Immature natural killer cell (primary cell): ENCODE measurements at regions not wholly inside any gene's neighbourhood (a gene's known extent, or its start where the extent isn't known, plus 50 kb on each side); places are given as distances from the start of the nearest gene placed in this dataset.
"Not testable (repeated sequence)": the region's sequence is repeated elsewhere in the genome, so short reads cannot be mapped to it uniquely, and the experiment has no call there.

Experiments
- DNase-seq, 3 donors: peaks; one replicate each; pipeline ENCODE4 v3.0.0; 2022; ENCODE audit warnings: mixed read lengths in 1 of 3
- H3K27ac Mint-ChIP-seq, 6 donors: one replicate each; pipeline ENCODE4 v1.8.0; 2020; ENCODE audit warnings: mixed read lengths in 6 of 6, mild to moderate bottlenecking in 5 of 6, inconsistent platforms in 4 of 6, moderate library complexity in 3 of 6
- H3K27me3 Mint-ChIP-seq, 3 donors: one replicate each; pipeline ENCODE4 v1.8.0; 2020 to 2021; ENCODE audit warnings: low read depth in 3 of 3, mild to moderate bottlenecking in 3 of 3, mixed read lengths in 3 of 3, moderate library complexity in 3 of 3, inconsistent platforms in 1 of 3
- H3K36me3 Mint-ChIP-seq, 3 donors: one replicate each; pipeline ENCODE4 v1.8.0; 2020; ENCODE audit warnings: mixed read lengths in 3 of 3, inconsistent platforms in 2 of 3, mild to moderate bottlenecking in 2 of 3
- H3K4me1 Mint-ChIP-seq, 2 donors: one replicate each; pipeline ENCODE4 v1.8.0; 2020; ENCODE audit warnings: inconsistent platforms in 2 of 2, mild to moderate bottlenecking in 2 of 2, mixed read lengths in 2 of 2, moderate library complexity in 1 of 2
- H3K4me3 Mint-ChIP-seq, 5 donors: one replicate each; pipeline ENCODE4 v1.8.0; 2020; ENCODE audit warnings: mild to moderate bottlenecking in 5 of 5, mixed read lengths in 5 of 5, inconsistent platforms in 3 of 5, moderate library complexity in 3 of 5
- H3K9me3 Mint-ChIP-seq, 6 donors: one replicate each; pipeline ENCODE4 v1.8.0; 2020; ENCODE audit warnings: mild to moderate bottlenecking in 6 of 6, mixed read lengths in 6 of 6, inconsistent platforms in 4 of 6, moderate library complexity in 3 of 6

DNA sequence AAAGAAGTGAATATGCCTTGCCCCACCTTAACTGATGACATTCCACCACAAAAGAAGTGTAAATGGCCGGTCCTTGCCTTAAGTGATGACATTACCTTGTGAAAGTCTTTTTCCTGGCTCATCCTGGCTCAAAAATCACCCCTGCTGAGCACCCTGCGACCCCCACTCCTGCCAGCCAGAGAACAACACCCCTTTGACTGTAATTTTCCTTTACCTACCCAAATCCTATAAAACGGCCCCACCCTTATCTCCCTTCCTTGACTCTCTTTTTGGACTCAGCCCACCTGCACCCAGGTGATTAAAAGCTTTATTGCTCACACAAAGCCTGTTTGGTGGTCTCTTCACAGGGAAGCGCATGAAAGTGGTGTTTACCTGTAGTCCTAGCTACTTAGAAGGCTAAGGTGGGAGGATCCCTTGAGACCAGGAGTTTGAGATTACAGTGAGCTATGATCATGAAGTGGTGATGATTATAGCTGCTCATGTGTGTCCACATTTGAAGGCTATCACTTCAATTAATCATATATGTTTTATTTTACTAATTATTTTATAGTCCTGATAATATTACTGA lies 985.8 kb upstream of the POT1 start:
- H3K27me3 Mint-ChIP-seq, H3K4me1 Mint-ChIP-seq, H3K36me3 Mint-ChIP-seq, H3K4me3 Mint-ChIP-seq, H3K27ac Mint-ChIP-seq, DNase-seq: not testable (repeated sequence)
- H3K9me3 Mint-ChIP-seq, result peaks cover 21 to 60% (median 39%) of the 10 kb centered on the region in 6 donors

DNA sequence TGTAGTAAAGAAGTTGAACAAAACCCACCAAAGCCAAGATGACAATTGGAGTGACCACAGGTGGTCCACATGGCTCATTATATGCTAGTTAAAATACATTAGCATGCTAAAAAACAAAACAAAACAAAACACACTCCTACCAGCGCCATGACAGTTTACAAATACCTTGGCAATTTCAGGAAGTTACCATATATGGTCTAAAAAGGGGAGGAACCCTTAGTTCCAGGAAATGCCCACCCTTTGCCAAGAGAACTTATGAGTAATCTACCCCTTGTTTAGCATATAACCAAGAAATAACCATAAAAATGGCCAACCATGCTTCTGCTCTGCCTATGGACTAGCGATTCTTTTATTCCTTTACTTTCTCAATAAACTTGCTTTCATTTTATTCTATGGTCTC lies 979.1 kb upstream of the POT1 start:
- H3K27ac Mint-ChIP-seq, result no peak overlapping the region
- peaks cover 0 to 1% (median 0%) of the 10 kb centered on the region in 3 donors for H3K27me3 Mint-ChIP-seq
- peaks cover 13 to 45% (median 27%) of the 10 kb centered on the region in 6 donors for H3K9me3 Mint-ChIP-seq
- no peaks in the 10 kb centered on the region for H3K4me1 Mint-ChIP-seq
- DNase-seq, result no peak
- no peaks in the 10 kb centered on the region for H3K36me3 Mint-ChIP-seq
- H3K4me3 Mint-ChIP-seq, result no peak overlapping the region

DNA sequence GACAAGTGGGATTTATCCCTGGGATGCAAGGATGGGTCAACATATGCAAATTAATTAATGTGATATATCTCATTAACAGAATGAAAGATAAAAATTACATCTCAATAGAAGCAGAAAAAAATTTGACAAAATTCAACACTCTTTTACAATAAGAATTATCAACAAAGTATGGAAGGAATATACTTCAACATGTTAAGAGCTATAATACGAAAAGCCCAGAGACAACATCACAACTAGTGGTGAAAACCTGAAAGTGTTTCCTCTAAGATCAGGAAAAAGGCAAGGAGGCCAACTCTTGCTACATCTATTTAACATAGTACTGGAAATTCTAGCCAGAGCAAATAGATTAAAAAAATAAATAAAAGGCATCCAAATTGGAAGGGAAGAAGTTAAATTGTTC lies 970.0 kb upstream of the POT1 start:
- no peak overlapping the region for H3K27ac Mint-ChIP-seq
- H3K36me3 Mint-ChIP-seq, result no peaks in the 10 kb centered on the region
- no peak for DNase-seq
- H3K4me1 Mint-ChIP-seq, result no peaks in the 10 kb centered on the region
- H3K27me3 Mint-ChIP-seq, result no peaks in the 10 kb centered on the region
- peaks cover 3 to 45% (median 11%) of the 10 kb centered on the region in 6 donors for H3K9me3 Mint-ChIP-seq
- H3K4me3 Mint-ChIP-seq, result no peak overlapping the region

DNA sequence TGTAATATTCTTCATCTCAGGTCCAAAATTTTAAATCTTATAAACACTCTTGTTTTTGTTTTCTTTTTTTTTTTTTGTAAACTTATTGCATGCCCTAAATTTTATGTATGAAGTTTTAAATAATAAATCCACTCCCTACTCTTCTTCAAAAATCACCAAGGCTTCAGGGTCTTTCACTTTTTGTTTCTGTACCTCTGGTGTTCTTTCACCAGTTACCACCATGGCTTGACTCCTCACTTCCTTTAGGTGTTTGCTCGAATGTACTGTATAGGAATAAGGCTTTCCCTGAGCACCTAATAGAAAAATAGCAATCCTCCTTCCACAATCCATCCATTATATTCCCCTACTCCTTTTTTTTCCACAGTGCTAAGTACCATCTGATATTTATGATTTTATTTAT lies 962.8 kb upstream of the POT1 start:
- peaks cover 0 to 3% (median 0%) of the 10 kb centered on the region in 3 donors for H3K36me3 Mint-ChIP-seq
- no peak overlapping the region for H3K27ac Mint-ChIP-seq
- DNase-seq, result no peak
- no peaks in the 10 kb centered on the region for H3K4me1 Mint-ChIP-seq
- peaks cover 6 to 34% (median 13%) of the 10 kb centered on the region in 6 donors for H3K9me3 Mint-ChIP-seq
- H3K27me3 Mint-ChIP-seq, result peaks cover 0 to 4% (median 2%) of the 10 kb centered on the region in 3 donors
- H3K4me3 Mint-ChIP-seq, result no peak overlapping the region

DNA sequence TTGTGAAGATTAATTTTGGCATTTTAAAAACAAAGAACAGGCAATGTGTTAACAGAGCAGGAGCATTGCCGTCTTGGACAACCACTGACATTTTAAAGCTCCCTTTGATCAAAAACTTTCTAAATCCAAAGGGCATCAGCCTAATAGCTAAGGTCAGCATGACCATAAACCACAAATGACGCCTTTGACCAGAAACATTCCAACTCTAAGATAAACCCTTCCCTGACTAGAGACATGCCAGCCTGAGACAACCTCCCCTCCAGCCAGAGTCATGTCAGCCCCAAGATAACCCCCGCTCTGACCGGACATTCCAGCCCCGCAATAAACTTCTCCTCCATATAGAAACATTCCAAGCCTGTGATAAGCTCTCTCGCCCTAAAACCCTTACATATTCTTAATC lies 949.4 kb upstream of the POT1 start:
- Mint-ChIP-seq H3K9me3 (peaks cover 0 to 20% (median 15%) of the 10 kb centered on the region in 6 donors), H3K27ac (no peak overlapping the region), H3K27me3 (no peaks in the 10 kb centered on the region), H3K36me3 (no peaks in the 10 kb centered on the region), H3K4me1 (no peaks in the 10 kb centered on the region), H3K4me3 (no peak overlapping the region)
- no peak for DNase-seq

DNA sequence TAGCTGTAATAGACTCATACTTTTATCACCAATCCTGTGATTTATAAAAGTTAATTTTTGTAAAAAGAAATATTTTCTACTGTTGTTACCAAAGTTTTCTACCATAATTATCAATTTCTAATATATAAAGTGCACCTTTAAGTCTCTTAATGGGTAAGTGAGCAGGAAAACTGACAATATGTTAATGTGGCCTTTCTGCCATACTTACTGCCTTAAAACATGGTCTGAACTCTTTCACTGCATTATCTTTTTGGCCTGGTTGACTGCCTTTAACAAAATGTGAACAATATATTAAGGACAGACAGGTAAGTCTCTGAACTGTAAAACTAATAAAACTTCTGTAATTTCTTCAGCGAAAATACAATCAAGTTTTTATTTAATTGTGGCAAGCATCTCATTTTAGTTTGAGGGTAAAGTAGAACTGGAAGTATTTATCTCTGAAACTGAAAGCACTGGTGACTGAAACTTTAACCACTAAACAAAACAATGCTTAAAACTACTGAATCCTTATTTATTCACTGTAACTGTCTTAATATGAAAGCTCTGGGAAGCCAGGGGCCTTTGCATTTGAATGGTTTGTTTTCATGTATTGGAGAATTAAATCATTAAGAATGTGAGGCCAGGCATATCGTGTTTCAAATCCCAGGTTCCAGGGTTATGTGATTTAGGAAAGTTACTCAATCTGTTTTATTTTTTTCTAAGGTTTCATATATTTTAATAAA lies 948.8 kb upstream of the POT1 start:
- no peaks in the 10 kb centered on the region for H3K36me3 Mint-ChIP-seq
- H3K9me3 Mint-ChIP-seq, result peaks cover 0 to 20% (median 15%) of the 10 kb centered on the region in 6 donors
- no peak overlapping the region for H3K27ac Mint-ChIP-seq
- no peaks in the 10 kb centered on the region for H3K27me3 Mint-ChIP-seq
- no peak for DNase-seq
- H3K4me3 Mint-ChIP-seq, result no peak overlapping the region
- no peaks in the 10 kb centered on the region for H3K4me1 Mint-ChIP-seq

DNA sequence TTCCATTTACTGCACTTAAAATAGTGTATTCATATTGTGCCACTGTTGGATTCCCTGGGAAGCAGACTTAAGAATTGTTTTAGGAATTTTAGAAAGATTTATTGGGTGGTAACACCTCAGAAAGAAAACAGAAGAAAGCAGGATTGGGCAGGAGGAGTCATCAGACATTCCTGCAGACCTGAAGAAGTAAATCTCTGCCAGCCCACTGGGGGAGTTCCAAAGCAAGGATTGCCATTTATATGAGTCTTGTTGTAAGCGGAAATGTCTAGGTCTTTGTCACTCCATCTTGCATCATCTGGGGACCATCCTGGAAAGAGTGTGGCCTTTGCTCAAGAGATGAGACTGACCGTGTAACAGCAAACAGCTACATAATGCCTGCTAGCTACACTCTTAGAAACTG lies 947.6 kb upstream of the POT1 start:
- no peaks in the 10 kb centered on the region for H3K4me1 Mint-ChIP-seq
- H3K27me3 Mint-ChIP-seq, result no peaks in the 10 kb centered on the region
- H3K27ac Mint-ChIP-seq, result no peak overlapping the region
- peaks cover 2 to 21% (median 17%) of the 10 kb centered on the region in 6 donors for H3K9me3 Mint-ChIP-seq
- H3K36me3 Mint-ChIP-seq, result no peaks in the 10 kb centered on the region
- DNase-seq, result no peak
- H3K4me3 Mint-ChIP-seq, result no peak overlapping the region

DNA sequence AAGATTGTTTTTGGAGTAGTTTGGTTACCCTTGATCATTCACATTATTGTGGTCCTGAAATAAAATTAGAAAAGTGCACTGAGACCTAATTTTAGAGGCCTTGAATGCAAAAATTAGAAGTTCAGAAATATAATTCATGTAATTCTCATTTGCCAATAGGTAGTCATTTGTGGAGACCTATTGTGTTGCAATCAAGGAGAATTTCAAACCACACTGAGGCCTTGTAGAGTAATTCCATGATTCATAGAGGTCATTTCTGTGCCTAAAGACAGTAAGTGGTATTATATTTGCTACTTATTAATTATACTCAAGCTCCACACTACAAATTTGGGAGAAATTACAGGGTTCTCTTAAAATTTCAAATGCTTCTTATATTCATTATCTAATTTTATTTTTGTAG lies 946.8 kb upstream of the POT1 start:
- Mint-ChIP-seq H3K27ac (no peak overlapping the region), H3K9me3 (peaks cover 2 to 25% (median 18%) of the 10 kb centered on the region in 6 donors), H3K4me3 (no peak overlapping the region), H3K4me1 (no peaks in the 10 kb centered on the region), H3K36me3 (no peaks in the 10 kb centered on the region), H3K27me3 (no peaks in the 10 kb centered on the region)
- DNase-seq, result no peak

DNA sequence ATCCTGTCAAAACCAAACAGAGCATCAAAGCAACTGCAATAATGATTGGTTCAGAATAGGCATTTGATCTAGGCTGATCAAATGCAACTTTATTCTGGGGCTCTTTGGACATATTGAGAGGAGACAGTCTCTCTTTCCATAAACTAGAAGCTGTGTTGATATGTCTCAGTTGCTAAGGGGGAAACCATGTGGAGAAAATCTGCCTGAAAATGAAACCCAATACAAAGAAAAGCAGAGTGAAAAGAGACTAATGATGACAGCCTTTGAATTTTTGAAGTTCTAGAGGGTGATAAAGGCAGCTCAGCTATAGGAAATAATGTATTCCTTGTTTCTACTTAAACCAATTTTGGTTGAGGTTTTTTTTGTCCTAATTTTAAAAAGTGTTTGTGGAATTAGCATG lies 941.8 kb upstream of the POT1 start:
- Mint-ChIP-seq H3K4me3 (no peak overlapping the region), H3K27me3 (peaks cover 0 to 1% (median 0%) of the 10 kb centered on the region in 3 donors), H3K4me1 (no peaks in the 10 kb centered on the region), H3K27ac (no peak overlapping the region), H3K9me3 (peaks cover 5 to 27% (median 18%) of the 10 kb centered on the region in 6 donors), H3K36me3 (no peaks in the 10 kb centered on the region)
- no peak for DNase-seq

DNA sequence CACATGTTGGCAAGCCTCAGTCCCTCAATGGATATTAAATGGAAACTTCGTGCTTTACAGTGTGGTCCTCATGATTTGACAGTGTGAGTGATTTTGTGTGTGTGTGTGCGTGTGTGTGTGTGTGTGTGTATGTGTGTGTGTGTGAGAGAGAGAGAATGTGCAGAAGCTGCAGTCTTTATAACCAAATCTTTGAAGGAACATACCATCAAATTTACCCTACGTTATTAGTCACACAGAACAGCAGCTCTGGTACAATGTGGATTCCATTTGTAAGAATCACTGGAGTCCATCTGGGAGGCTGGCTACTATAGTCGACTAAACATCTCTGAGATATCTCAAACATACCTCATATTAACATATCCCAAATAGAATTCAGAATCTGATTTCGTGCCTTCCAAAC lies 928.0 kb upstream of the POT1 start:
- Mint-ChIP-seq H3K4me3 (no peak overlapping the region), H3K36me3 (no peaks in the 10 kb centered on the region), H3K27ac (no peak overlapping the region), H3K4me1 (no peaks in the 10 kb centered on the region), H3K27me3 (peaks cover 0 to 4% (median 0%) of the 10 kb centered on the region in 3 donors), H3K9me3 (peaks cover 5 to 47% (median 12%) of the 10 kb centered on the region in 6 donors)
- DNase-seq, result no peak

DNA sequence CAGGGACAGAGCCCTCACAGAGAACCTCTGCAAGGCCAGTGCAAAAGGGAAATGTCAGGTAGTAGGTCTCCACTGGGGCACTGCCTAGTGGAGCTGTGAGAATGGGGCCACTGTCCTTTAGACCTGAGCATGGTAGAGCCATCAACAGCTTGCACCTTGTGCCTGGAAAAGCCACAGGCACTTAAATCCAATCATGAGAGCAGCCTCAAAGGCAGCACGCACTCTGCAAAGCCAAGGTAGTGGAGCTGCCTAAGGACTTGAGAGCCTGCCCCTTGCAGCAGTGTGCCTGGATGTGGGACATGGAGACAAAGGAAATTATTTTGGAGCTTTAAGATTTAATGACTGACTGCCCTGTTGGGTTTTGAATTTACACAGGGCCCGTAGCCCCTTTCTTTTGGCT lies 918.5 kb upstream of the POT1 start:
- DNase-seq, result no peak
- H3K36me3 Mint-ChIP-seq, result peaks cover 0 to 5% (median 0%) of the 10 kb centered on the region in 3 donors
- no peaks in the 10 kb centered on the region for H3K4me1 Mint-ChIP-seq
- no peak overlapping the region for H3K27ac Mint-ChIP-seq
- H3K4me3 Mint-ChIP-seq, result no peak overlapping the region
- peaks cover 0 to 2% (median 0%) of the 10 kb centered on the region in 3 donors for H3K27me3 Mint-ChIP-seq
- H3K9me3 Mint-ChIP-seq, result peaks cover 7 to 53% (median 31%) of the 10 kb centered on the region in 6 donors

DNA sequence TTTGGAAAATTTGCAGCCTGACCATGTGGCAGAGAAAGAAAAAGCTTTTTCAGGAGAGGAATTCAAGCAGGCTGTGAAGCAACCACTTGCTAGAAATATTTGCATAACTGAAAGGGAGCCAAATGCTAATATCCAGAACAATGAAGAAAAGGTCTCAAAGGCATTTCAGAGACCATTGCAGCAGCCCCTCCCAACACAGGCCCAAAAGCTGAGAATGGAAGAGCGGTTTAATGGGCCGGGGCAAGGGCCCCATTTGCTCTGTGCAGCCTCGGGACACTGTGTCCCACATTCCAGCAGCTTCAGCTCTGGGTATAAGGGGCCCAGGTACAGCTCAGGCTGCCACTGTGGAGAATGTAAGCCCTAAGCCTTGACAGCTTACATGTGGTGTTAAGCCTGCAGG lies 918.1 kb upstream of the POT1 start:
- no peak overlapping the region for H3K4me3 Mint-ChIP-seq
- peaks cover 0 to 5% (median 0%) of the 10 kb centered on the region in 3 donors for H3K36me3 Mint-ChIP-seq
- no peak overlapping the region for H3K27ac Mint-ChIP-seq
- H3K9me3 Mint-ChIP-seq, result peaks cover 7 to 53% (median 31%) of the 10 kb centered on the region in 6 donors
- peaks cover 0 to 2% (median 0%) of the 10 kb centered on the region in 3 donors for H3K27me3 Mint-ChIP-seq
- no peaks in the 10 kb centered on the region for H3K4me1 Mint-ChIP-seq
- DNase-seq, result no peak

DNA sequence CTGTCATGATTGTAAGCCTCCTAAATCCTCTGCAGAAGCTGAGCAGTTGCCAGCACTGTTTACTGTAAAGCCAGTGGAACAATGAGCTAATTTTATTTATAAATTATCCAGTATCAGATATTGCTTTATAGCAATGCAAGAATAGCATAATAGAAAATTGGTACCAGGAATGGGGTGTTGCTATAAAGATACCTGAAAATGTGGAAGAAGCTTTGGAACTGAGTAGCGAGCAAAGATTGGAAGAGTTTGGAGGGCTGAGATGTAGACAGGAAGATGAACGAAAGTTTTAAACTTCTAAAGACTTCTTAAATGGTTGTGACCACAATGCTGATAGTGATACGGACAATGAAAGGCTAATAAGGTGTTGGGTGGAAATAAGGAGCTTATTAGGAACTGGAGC lies 917.4 kb upstream of the POT1 start:
- Mint-ChIP-seq H3K27me3 (peaks cover 0 to 2% (median 0%) of the 10 kb centered on the region in 3 donors), H3K4me1 (no peaks in the 10 kb centered on the region), H3K4me3 (no peak overlapping the region), H3K9me3 (peaks cover 7 to 49% (median 29%) of the 10 kb centered on the region in 6 donors), H3K36me3 (peaks cover 0 to 5% (median 0%) of the 10 kb centered on the region in 3 donors), H3K27ac (no peak overlapping the region)
- no peak for DNase-seq

DNA sequence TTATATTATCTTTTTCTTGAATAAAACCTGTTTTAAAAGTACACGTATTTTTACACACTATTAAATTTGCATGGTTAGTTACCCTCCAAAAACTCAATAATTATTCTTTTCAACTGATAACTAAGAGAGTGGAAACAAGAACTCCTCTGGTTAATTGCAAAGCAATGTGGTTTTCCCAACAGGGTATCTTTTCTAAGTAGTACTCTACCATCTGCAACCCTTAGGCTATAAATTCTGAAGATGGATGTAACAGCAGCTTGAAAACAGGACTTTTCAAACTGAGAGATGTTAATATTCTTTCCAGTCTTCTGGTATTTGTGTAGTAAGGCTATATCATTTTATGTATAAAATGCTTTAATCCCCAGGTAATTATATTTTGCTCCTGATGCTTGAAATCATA lies 916.1 kb upstream of the POT1 start:
- no peak for DNase-seq
- Mint-ChIP-seq H3K36me3 (peaks cover 0 to 5% (median 0%) of the 10 kb centered on the region in 3 donors), H3K4me3 (no peak overlapping the region), H3K4me1 (no peaks in the 10 kb centered on the region), H3K9me3 (peaks cover 6 to 51% (median 30%) of the 10 kb centered on the region in 6 donors), H3K27ac (no peak overlapping the region), H3K27me3 (peaks cover 0 to 2% (median 0%) of the 10 kb centered on the region in 3 donors)
